ENCODE measurements at regions not wholly inside any gene's neighbourhood (a gene's known extent, or its start where the extent isn't known, plus 50 kb on each side); places are given as distances from the start of the nearest gene placed in this dataset.

DNA sequence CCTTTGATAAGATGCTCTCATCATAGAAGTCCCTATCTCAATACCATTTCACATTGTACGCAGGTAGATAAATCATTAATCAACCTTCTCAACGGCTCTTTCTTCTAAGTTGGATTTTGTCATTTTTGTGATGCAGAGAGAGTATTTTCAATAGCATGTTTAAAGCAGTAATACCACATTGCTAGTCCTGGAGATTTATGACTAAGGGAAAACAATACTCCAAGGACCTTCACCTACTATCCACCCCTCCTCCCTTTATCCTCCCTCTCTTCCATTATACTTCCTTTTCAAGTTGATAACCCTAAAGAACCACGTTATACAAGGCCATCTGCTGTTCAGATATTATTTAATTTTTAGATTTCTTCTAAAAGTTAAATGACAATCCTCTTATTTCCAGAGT lies 65.3 kb upstream of the CHMP2B start:
- TF ChIP-seq POLR2A (IDR thresholded peaks at IDR 0.05): no peak
- TF ChIP-seq, protein P1, sequence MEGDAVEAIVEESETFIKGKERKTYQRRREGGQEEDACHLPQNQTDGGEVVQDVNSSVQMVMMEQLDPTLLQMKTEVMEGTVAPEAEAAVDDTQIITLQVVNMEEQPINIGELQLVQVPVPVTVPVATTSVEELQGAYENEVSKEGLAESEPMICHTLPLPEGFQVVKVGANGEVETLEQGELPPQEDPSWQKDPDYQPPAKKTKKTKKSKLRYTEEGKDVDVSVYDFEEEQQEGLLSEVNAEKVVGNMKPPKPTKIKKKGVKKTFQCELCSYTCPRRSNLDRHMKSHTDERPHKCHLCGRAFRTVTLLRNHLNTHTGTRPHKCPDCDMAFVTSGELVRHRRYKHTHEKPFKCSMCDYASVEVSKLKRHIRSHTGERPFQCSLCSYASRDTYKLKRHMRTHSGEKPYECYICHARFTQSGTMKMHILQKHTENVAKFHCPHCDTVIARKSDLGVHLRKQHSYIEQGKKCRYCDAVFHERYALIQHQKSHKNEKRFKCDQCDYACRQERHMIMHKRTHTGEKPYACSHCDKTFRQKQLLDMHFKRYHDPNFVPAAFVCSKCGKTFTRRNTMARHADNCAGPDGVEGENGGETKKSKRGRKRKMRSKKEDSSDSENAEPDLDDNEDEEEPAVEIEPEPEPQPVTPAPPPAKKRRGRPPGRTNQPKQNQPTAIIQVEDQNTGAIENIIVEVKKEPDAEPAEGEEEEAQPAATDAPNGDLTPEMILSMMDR (IDR thresholded peaks at IDR 0.05): no peak
